ENCODE measurements at regions not wholly inside any gene's neighbourhood (a gene's known extent, or its start where the extent isn't known, plus 50 kb on each side); places are given as distances from the start of the nearest gene placed in this dataset.

- no peak for DNase-seq (ENCODE audit: extremely low read depth, low read depth)
These were observed 86.4 kb upstream of the ZKSCAN2 start for GRCh38 chr16:25344006-25344405.

GRCh38 chr16:25340973-25341372 is 83.3 kb upstream of the ZKSCAN2 start:
- DNase-seq (ENCODE audit: extremely low read depth, low read depth): no peak

- DNase-seq (ENCODE audit: extremely low read depth, low read depth): no peak
These were observed 60.2 kb upstream of the ZKSCAN2 start for GRCh38 chr16:25317732-25318316.

DNA sequence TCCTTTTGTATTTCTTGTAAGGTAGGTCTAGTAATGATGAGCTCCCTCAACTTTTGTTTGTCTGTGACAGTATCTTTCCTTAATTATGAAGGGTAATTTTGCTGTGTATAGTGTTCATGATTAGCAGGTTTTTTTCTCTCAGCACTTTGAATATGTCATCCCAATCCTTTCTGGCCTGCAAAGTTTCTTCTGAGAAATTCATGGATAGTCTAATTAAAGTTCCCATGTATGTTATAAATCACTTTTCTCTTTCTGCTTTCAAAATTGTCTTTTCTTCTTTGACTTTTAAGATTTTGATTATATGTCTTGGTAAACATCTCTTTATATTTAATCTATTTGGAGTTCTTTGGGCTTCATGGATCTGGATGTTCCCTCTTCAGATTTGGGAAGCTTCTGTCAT is 54.3 kb upstream of the ZKSCAN2 start:
- no peak for DNase-seq (ENCODE audit: extremely low read depth, low read depth)

GRCh38 chr16:25311039-25311438 is 53.4 kb upstream of the ZKSCAN2 start:
- no peak for DNase-seq (ENCODE audit: extremely low read depth, low read depth)

Measured in NCI-H460 (cell line).